Cardiac muscle cell (in vitro differentiated cells and primary cell): ENCODE measurements at regions not wholly inside any gene's neighbourhood (a gene's known extent, or its start where the extent isn't known, plus 50 kb on each side); places are given as distances from the start of the nearest gene placed in this dataset.

Experiments
- DNase-seq, 2 donors: peaks; one replicate each; pipeline versions ENCODE4 v3.0.0 to v3.0.0-alpha.2; 2010 to 2017; ENCODE audit warnings: low read depth in 1 of 2, low spot score in 1 of 2
- H3K27ac ChIP-seq: fragments of 200-600 bp; sonication (generic); 2 replicates; pipeline ENCODE4 v1.5.1; 2016
- H3K27me3 ChIP-seq: fragments of 200-600 bp; sonication (generic); 2 replicates; pipeline ENCODE4 v1.6.0; 2016; ENCODE audit warnings: control low read depth
- H3K36me3 ChIP-seq: fragments of 200-600 bp; sonication (generic); 2 replicates; pipeline ENCODE4 v1.5.1; 2016; ENCODE audit warnings: control low read depth
- H3K4me1 ChIP-seq: fragments of 200-600 bp; sonication (generic); 2 replicates; pipeline ENCODE4 v1.8.1; 2017; ENCODE audit warnings: low read depth, mild to moderate bottlenecking, mixed run types
- H3K4me3 ChIP-seq: fragments of 200-600 bp; sonication (generic); 2 replicates; pipeline ENCODE4 v1.5.1; 2016; ENCODE audit warnings: mild to moderate bottlenecking
- H3K9me3 ChIP-seq: fragments of 200-600 bp; sonication (generic); 2 replicates; pipeline ENCODE4 v1.5.1; 2017; ENCODE audit warnings: low read depth, mild to moderate bottlenecking, control low read depth
- TF ChIP-seq, protein P1 (sequence below): IDR thresholded peaks from 2 replicates; pipeline ENCODE4 v1.5.1; 2012; ENCODE audit warnings: low read depth, mild to moderate bottlenecking, low read length

DNA sequence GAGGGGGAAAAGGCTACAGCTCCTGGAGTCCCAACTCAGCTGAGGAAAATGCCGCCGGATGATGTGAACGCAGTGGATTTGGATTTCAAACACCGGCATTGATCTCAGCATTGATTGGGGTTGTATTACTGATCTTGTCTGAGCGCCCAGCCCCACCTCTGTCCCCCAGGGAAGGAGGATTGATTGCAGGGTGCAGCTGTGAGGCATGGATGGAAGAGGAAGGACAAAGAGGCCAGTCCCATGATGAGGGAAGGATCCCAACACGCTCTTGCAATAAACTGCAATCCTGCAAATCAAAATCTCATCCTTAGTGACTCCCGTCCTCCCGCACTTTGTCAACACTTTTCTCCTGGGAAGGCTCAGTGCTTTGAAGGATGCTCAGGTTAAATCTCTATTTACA lies 242.3 kb upstream of the PROX1 start:
- no peak overlapping the region for H3K27ac ChIP-seq
- no peaks in the 10 kb centered on the region for H3K36me3 ChIP-seq
- no peaks in the 10 kb centered on the region for H3K27me3 ChIP-seq
- H3K4me1 ChIP-seq: peaks cover 4% of the 10 kb centered on the region
- no peak for DNase-seq
- H3K9me3 ChIP-seq: no peaks in the 10 kb centered on the region
- H3K4me3 ChIP-seq: no peak overlapping the region
- TF ChIP-seq, protein P1, sequence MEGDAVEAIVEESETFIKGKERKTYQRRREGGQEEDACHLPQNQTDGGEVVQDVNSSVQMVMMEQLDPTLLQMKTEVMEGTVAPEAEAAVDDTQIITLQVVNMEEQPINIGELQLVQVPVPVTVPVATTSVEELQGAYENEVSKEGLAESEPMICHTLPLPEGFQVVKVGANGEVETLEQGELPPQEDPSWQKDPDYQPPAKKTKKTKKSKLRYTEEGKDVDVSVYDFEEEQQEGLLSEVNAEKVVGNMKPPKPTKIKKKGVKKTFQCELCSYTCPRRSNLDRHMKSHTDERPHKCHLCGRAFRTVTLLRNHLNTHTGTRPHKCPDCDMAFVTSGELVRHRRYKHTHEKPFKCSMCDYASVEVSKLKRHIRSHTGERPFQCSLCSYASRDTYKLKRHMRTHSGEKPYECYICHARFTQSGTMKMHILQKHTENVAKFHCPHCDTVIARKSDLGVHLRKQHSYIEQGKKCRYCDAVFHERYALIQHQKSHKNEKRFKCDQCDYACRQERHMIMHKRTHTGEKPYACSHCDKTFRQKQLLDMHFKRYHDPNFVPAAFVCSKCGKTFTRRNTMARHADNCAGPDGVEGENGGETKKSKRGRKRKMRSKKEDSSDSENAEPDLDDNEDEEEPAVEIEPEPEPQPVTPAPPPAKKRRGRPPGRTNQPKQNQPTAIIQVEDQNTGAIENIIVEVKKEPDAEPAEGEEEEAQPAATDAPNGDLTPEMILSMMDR: no peak

DNA sequence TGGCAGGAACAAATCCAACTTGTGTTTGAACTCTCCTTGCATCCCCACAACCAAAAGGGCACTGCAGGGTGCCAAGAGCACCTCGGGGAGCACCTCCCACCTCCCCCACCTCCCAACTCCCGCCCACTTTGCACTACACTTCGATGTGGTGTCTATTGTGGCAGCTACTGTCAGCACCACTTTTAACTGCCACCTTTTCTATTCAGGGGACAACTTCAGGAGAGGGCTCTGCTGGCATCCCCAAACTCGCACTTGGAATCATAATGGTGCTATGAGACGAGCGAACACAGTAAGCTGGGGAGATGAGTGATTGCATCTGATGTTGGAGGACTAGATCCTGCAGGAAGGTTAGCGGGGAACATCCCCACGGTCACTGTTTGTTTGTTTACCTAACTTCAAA lies 238.2 kb upstream of the PROX1 start:
- Histone ChIP-seq H3K4me3 (no peak overlapping the region), H3K27ac (no peak overlapping the region), H3K9me3 (no peaks in the 10 kb centered on the region), H3K4me1 (peaks cover 3% of the 10 kb centered on the region), H3K36me3 (no peaks in the 10 kb centered on the region), H3K27me3 (no peaks in the 10 kb centered on the region)
- no peak for DNase-seq
- TF ChIP-seq, protein P1: no peak

DNA sequence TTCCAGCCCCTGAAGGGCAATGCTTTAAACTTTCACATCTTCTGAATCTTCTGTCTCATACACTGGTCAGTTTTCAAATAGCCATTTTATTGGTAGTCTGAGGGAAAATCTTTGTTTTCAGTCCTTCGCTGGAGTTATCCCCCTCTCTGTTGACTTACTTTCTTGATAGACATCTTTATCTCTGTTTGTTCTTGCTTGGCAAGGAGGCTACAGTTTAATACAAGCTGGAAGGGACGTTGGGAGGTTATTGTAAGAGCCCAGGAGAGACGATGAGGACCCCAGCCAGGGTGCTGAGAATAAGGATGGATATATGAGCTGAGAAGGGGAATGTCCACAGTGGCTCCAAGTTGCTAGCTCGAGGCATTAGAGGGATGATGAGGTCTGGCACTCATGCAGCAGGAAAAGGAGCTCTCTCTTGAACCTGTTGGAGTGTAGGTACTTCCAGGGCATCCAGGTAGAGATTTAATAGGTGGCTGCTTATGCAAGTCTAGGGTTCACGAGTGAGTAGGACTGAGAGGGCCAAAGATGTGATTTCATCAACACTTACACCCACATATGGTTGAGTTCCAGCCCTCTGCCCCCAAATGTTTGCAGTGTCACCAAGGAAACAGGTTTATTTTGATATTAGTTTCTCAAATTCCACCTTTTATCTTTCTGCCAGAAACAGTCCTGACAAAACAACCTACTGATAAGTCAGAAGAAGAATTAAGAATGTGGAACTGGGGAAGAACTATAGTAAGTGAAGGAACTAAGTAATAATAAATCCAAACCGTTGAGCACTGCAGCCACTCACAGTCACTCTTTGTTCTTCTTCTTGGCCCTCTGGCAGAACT lies 237.3 kb upstream of the PROX1 start:
- Histone ChIP-seq H3K36me3 (no peaks in the 10 kb centered on the region), H3K4me3 (no peak overlapping the region), H3K4me1 (no peaks in the 10 kb centered on the region), H3K9me3 (no peaks in the 10 kb centered on the region), H3K27ac (no peak overlapping the region), H3K27me3 (no peaks in the 10 kb centered on the region)
- TF ChIP-seq, protein P1: no peak
- DNase-seq: no peak

DNA sequence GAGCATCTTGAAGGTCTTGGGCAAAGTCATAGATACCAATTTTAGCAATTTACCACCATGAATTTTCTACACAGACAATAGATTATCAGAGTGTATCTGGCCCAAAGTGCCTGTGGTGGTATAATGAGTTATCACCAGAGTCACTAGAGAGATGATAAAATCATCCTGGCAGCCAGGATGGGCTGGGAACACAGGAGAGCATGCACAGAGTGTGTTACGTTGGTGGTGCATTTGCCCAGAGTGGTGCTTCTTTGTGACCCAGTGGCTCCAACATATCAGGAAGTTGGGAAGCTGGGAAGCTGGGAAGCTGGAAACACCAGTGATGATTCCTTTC lies 236.7 kb upstream of the PROX1 start:
- Histone ChIP-seq H3K9me3 (no peaks in the 10 kb centered on the region), H3K27ac (no peak overlapping the region), H3K4me3 (no peak overlapping the region), H3K4me1 (no peaks in the 10 kb centered on the region), H3K36me3 (no peaks in the 10 kb centered on the region), H3K27me3 (no peaks in the 10 kb centered on the region)
- TF ChIP-seq, protein P1: no peak
- DNase-seq: no peak

DNA sequence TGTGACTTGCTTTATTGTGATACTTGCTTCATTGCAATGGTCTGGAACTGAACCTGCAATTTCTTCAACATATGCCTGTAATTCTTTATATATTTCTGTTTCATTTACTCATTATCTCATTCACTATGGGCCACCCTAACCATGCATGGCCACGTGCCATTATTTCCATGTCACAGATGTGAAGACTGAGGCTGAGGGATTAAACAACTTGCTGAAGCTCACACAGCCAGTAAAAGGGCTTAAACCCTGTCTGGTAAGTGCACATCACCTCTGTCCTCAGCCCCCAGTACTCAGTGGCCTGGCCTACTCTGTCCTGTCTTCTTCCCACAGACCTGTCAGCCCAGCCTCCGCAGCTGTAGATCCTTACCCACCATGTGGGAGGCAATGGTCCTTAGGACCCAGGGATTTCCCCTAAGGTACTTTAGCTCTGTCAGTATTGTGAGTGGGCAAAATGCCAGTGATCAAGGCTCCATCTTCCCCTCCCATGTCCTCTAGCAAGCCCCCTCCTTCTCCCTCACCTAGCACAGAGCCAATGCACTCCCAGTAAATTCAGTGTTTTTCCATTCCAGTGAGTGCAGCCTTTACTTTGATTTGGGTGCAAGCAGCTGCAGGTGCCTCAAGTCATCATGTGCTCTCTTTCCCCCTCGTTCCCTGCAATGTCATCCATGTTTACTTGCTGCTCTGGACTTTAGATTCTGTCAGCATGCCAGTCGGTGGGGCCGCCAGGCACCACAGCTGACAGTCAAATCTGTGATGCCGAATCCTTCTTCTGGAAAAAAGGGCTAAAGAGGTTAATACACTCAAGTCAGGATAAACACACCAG lies 228.2 kb upstream of the PROX1 start:
- TF ChIP-seq, protein P1: no peak
- no peaks in the 10 kb centered on the region for H3K36me3 ChIP-seq

More for the DNA sequence above, 228.2 kb upstream of the PROX1 start:
- H3K27ac ChIP-seq: no peak overlapping the region
- no peak overlapping the region for H3K4me3 ChIP-seq
- H3K4me1 ChIP-seq: no peaks in the 10 kb centered on the region
- no peaks in the 10 kb centered on the region for H3K9me3 ChIP-seq
- DNase-seq: no peak
- no peaks in the 10 kb centered on the region for H3K27me3 ChIP-seq
